Stomach (tissue), 4 donors: ENCODE measurements at regions not wholly inside any gene's neighbourhood (a gene's known extent, or its start where the extent isn't known, plus 50 kb on each side); places are given as distances from the start of the nearest gene placed in this dataset.

Experiments
- EP300 ChIP-seq: sonication (generic); formaldehyde crosslinking; IDR thresholded peaks from one replicate; pipeline ENCODE4 v1.6.1; 2017; ENCODE audit warnings: antibody characterized with exemption
- POLR2A ChIP-seq, 4 donors: fragments of 450-650 bp; IDR thresholded peaks; one replicate each; pipeline ENCODE4 v1.6.1; 2016; ENCODE audit warnings: antibody characterized with exemption in 4 of 4, control low read depth in 2 of 4, mild to moderate bottlenecking in 1 of 4, moderate library complexity in 1 of 4
- POLR2AphosphoS5 ChIP-seq, 3 donors: sonication (generic); formaldehyde crosslinking; IDR thresholded peaks; one replicate each; pipeline ENCODE4 v1.6.1; 2016; ENCODE audit warnings: antibody characterized with exemption in 3 of 3
- TF ChIP-seq, protein P1 (sequence below), 7 experiments: fragments of 450-650 bp in 4 of 7; fragments of 200-600 bp in 3 of 7; sonication (generic) in 3 of 7; IDR thresholded peaks; one replicate each; pipeline ENCODE4 v1.5.1; 2016 to 2019; ENCODE audit warnings: antibody characterized with exemption in 7 of 7, control low read depth in 2 of 7, mild to moderate bottlenecking in 1 of 7

DNA sequence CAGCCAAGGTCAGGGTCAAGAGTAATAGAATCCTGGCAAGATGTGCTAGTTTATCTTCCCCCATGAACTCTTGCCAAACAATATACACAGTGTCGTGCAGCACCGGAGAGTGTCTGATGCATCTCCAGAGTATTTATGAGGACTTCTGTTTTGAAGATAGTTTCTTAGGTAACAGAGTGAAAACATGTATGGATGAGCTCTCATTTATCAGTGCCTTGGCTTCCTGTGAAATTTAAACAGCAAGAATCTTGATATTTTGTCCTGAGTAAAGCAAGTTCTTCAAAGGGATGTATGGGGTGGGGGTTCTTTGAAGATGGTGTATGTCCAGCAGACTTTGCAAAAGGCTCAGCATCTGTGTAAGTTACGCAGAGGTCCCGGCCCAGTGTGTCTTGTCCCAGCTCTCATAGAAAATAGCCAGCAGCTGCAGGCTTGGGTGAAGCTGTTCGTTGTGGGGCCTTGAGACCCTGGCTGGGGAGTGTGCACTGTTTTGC lies 361.0 kb upstream of the NT5C1B start:
- TF ChIP-seq POLR2AphosphoS5 (IDR thresholded peaks at IDR 0.05): no peak
- TF ChIP-seq, protein P1, sequence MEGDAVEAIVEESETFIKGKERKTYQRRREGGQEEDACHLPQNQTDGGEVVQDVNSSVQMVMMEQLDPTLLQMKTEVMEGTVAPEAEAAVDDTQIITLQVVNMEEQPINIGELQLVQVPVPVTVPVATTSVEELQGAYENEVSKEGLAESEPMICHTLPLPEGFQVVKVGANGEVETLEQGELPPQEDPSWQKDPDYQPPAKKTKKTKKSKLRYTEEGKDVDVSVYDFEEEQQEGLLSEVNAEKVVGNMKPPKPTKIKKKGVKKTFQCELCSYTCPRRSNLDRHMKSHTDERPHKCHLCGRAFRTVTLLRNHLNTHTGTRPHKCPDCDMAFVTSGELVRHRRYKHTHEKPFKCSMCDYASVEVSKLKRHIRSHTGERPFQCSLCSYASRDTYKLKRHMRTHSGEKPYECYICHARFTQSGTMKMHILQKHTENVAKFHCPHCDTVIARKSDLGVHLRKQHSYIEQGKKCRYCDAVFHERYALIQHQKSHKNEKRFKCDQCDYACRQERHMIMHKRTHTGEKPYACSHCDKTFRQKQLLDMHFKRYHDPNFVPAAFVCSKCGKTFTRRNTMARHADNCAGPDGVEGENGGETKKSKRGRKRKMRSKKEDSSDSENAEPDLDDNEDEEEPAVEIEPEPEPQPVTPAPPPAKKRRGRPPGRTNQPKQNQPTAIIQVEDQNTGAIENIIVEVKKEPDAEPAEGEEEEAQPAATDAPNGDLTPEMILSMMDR (IDR thresholded peaks at IDR 0.05): no peak
- TF ChIP-seq POLR2A (IDR thresholded peaks at IDR 0.05): no peak
- TF ChIP-seq EP300: no peak
